ENCODE measurements at regions not wholly inside any gene's neighbourhood (a gene's known extent, or its start where the extent isn't known, plus 50 kb on each side); places are given as distances from the start of the nearest gene placed in this dataset.

DNA sequence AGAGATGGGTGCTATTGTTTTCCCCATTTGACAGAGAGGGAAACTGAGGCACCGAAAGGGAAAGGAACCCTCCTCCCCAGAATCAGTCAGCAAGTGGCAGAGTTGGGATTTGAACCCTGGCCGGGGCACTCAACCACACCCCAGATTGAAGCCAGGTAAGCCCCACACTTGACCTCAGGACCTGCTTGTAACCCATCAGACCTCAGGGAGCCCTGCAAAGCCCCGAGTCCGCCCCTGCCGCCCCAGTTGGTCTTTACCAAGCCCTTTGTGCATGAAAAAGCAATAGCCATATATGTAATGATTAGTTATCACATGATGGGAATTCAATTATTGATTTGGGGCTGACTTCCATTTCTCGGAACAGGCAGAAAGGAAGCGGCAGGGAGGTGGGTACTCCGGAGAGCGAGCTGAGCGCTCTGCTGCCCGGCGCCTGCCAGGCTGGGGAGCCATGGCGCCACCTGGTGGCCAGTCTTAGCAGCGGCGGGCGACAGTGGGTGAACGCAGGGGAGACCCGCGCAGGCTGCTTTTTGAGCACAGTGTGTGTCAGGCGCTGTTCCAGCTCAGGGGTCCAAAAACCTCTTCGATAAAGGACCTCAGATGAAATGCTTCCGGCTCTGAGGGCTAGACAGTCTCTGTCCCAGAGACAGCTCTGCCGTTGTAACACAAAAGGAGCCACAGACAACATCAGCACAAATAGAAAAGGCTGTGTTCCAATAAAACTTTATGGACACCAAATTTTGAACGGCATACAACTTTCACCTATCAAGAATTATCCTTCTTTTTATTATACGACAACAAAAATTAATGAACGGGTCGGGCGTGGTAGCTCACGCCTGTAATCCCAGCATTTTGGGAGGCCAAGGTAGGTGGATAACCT is 82.9 kb upstream of the CACNA1A start (continued):
- TF ChIP-seq, protein P1, sequence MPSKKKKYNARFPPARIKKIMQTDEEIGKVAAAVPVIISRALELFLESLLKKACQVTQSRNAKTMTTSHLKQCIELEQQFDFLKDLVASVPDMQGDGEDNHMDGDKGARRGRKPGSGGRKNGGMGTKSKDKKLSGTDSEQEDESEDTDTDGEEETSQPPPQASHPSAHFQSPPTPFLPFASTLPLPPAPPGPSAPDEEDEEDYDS (CRISPR knock-in tag; IDR thresholded peaks at IDR 0.05), result no peak
- TF ChIP-seq TEAD3 (CRISPR knock-in tag; optimal IDR thresholded peaks at IDR 0.05; ENCODE audit: borderline replicate concordance), result peak; percentile 15
- TF ChIP-seq, protein P2, sequence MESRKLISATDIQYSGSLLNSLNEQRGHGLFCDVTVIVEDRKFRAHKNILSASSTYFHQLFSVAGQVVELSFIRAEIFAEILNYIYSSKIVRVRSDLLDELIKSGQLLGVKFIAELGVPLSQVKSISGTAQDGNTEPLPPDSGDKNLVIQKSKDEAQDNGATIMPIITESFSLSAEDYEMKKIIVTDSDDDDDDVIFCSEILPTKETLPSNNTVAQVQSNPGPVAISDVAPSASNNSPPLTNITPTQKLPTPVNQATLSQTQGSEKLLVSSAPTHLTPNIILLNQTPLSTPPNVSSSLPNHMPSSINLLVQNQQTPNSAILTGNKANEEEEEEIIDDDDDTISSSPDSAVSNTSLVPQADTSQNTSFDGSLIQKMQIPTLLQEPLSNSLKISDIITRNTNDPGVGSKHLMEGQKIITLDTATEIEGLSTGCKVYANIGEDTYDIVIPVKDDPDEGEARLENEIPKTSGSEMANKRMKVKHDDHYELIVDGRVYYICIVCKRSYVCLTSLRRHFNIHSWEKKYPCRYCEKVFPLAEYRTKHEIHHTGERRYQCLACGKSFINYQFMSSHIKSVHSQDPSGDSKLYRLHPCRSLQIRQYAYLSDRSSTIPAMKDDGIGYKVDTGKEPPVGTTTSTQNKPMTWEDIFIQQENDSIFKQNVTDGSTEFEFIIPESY (CRISPR knock-in tag; IDR thresholded peaks at IDR 0.05), result 0 out of 2 replicates have a peak, but pooled peaks have one; percentile 31
- no peak for TF ChIP-seq ZNF605 (CRISPR knock-in tag; IDR thresholded peaks at IDR 0.05)
- TF ChIP-seq, protein P3, sequence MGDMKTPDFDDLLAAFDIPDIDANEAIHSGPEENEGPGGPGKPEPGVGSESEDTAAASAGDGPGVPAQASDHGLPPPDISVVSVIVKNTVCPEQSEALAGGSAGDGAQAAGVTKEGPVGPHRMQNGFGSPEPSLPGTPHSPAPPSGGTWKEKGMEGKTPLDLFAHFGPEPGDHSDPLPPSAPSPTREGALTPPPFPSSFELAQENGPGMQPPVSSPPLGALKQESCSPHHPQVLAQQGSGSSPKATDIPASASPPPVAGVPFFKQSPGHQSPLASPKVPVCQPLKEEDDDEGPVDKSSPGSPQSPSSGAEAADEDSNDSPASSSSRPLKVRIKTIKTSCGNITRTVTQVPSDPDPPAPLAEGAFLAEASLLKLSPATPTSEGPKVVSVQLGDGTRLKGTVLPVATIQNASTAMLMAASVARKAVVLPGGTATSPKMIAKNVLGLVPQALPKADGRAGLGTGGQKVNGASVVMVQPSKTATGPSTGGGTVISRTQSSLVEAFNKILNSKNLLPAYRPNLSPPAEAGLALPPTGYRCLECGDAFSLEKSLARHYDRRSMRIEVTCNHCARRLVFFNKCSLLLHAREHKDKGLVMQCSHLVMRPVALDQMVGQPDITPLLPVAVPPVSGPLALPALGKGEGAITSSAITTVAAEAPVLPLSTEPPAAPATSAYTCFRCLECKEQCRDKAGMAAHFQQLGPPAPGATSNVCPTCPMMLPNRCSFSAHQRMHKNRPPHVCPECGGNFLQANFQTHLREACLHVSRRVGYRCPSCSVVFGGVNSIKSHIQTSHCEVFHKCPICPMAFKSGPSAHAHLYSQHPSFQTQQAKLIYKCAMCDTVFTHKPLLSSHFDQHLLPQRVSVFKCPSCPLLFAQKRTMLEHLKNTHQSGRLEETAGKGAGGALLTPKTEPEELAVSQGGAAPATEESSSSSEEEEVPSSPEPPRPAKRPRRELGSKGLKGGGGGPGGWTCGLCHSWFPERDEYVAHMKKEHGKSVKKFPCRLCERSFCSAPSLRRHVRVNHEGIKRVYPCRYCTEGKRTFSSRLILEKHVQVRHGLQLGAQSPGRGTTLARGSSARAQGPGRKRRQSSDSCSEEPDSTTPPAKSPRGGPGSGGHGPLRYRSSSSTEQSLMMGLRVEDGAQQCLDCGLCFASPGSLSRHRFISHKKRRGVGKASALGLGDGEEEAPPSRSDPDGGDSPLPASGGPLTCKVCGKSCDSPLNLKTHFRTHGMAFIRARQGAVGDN (CRISPR knock-in tag; IDR thresholded peaks at IDR 0.05), result peak; percentile 37; the same call in 1 of the 2 replicates
- peak; percentile 45 for TF ChIP-seq HNRNPLL (IDR thresholded peaks at IDR 0.05; ENCODE audit: low read depth, low read length, poor library complexity, severe bottlenecking)
- TF ChIP-seq ZNF101 (CRISPR knock-in tag; IDR thresholded peaks at IDR 0.05; ENCODE audit: borderline replicate concordance, low read depth), result no peak
- TF ChIP-seq ZNF737 (CRISPR knock-in tag; IDR thresholded peaks at IDR 0.05; ENCODE audit: borderline replicate concordance), result no peak
- 0 out of 2 replicates have a peak, but pooled peaks have one; percentile 39 for TF ChIP-seq GABPB1 (CRISPR knock-in tag; IDR thresholded peaks at IDR 0.05)
- TF ChIP-seq SMC3 (IDR thresholded peaks at IDR 0.05; ENCODE audit: low read length), result peak; percentile 58; the same call in 1 of the 2 replicates
- TF ChIP-seq, protein P4, sequence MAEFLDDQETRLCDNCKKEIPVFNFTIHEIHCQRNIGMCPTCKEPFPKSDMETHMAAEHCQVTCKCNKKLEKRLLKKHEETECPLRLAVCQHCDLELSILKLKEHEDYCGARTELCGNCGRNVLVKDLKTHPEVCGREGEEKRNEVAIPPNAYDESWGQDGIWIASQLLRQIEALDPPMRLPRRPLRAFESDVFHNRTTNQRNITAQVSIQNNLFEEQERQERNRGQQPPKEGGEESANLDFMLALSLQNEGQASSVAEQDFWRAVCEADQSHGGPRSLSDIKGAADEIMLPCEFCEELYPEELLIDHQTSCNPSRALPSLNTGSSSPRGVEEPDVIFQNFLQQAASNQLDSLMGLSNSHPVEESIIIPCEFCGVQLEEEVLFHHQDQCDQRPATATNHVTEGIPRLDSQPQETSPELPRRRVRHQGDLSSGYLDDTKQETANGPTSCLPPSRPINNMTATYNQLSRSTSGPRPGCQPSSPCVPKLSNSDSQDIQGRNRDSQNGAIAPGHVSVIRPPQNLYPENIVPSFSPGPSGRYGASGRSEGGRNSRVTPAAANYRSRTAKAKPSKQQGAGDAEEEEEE (CRISPR knock-in tag; IDR thresholded peaks at IDR 0.05; ENCODE audit: borderline replicate concordance), result no peak
- no peak for TF ChIP-seq ZNF552 (CRISPR knock-in tag; IDR thresholded peaks at IDR 0.05; ENCODE audit: borderline replicate concordance)
- TF ChIP-seq, protein P5, sequence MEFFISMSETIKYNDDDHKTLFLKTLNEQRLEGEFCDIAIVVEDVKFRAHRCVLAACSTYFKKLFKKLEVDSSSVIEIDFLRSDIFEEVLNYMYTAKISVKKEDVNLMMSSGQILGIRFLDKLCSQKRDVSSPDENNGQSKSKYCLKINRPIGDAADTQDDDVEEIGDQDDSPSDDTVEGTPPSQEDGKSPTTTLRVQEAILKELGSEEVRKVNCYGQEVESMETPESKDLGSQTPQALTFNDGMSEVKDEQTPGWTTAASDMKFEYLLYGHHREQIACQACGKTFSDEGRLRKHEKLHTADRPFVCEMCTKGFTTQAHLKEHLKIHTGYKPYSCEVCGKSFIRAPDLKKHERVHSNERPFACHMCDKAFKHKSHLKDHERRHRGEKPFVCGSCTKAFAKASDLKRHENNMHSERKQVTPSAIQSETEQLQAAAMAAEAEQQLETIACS (CRISPR knock-in tag; IDR thresholded peaks at IDR 0.05), result no peak
- TF ChIP-seq HNRNPL (IDR thresholded peaks at IDR 0.05; ENCODE audit: low read depth, low read length), result 0 out of 2 replicates have a peak, but pooled peaks have one; percentile 68
- TF ChIP-seq HNRNPK (IDR thresholded peaks at IDR 0.05; ENCODE audit: low read depth, low read length, poor library complexity, severe bottlenecking), result no peak
- TF ChIP-seq, protein P6, sequence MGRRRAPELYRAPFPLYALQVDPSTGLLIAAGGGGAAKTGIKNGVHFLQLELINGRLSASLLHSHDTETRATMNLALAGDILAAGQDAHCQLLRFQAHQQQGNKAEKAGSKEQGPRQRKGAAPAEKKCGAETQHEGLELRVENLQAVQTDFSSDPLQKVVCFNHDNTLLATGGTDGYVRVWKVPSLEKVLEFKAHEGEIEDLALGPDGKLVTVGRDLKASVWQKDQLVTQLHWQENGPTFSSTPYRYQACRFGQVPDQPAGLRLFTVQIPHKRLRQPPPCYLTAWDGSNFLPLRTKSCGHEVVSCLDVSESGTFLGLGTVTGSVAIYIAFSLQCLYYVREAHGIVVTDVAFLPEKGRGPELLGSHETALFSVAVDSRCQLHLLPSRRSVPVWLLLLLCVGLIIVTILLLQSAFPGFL (CRISPR knock-in tag; IDR thresholded peaks at IDR 0.05), result no peak
- 0 out of 2 replicates have a peak, but pooled peaks have one; percentile 16 for TF ChIP-seq ETV5 (CRISPR knock-in tag; IDR thresholded peaks at IDR 0.05; ENCODE audit: borderline replicate concordance)

Data from HepG2 (cell line).